ENCODE measurements at regions not wholly inside any gene's neighbourhood (a gene's known extent, or its start where the extent isn't known, plus 50 kb on each side); places are given as distances from the start of the nearest gene placed in this dataset.

GRCh38 chr5:103458497-103459040 lies 104.0 kb downstream of the NUDT12 start:
- TF ChIP-seq, protein P1, sequence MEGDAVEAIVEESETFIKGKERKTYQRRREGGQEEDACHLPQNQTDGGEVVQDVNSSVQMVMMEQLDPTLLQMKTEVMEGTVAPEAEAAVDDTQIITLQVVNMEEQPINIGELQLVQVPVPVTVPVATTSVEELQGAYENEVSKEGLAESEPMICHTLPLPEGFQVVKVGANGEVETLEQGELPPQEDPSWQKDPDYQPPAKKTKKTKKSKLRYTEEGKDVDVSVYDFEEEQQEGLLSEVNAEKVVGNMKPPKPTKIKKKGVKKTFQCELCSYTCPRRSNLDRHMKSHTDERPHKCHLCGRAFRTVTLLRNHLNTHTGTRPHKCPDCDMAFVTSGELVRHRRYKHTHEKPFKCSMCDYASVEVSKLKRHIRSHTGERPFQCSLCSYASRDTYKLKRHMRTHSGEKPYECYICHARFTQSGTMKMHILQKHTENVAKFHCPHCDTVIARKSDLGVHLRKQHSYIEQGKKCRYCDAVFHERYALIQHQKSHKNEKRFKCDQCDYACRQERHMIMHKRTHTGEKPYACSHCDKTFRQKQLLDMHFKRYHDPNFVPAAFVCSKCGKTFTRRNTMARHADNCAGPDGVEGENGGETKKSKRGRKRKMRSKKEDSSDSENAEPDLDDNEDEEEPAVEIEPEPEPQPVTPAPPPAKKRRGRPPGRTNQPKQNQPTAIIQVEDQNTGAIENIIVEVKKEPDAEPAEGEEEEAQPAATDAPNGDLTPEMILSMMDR (IDR thresholded peaks at IDR 0.05): no peak
- TF ChIP-seq POLR2A (IDR thresholded peaks at IDR 0.05): no peak
